Erythroblast (primary cell): ENCODE measurements at regions not wholly inside any gene's neighbourhood (a gene's known extent, or its start where the extent isn't known, plus 50 kb on each side); places are given as distances from the start of the nearest gene placed in this dataset.
"Not testable (repeated sequence)": the region's sequence is repeated elsewhere in the genome, so short reads cannot be mapped to it uniquely, and the experiment has no call there.

Source experiments
- DNase-seq, 2 experiments: peaks; one replicate each; lab custom pipeline; 2025; lab: John Stamatoyannopoulos, UW
- GATA1 ChIP-seq: IDR thresholded peaks from 2 replicates; pipeline ENCODE4 v1.6.1; 2011; ENCODE audit warnings: low read depth, mild to moderate bottlenecking, control low read depth, low read length, moderate library complexity
- POLR2A ChIP-seq: IDR thresholded peaks from 2 replicates; pipeline ENCODE4 v1.6.1; 2011; ENCODE audit warnings: mild to moderate bottlenecking, low read length

- no peak for TF ChIP-seq POLR2A
- TF ChIP-seq GATA1: no peak
- no peak for DNase-seq
These were observed 386.1 kb downstream of the SEC14L1 start for GRCh38 chr17:77526728-77527350.

- TF ChIP-seq GATA1: no peak
- no peak for TF ChIP-seq POLR2A
- DNase-seq: no peak
These were observed 386.6 kb downstream of the SEC14L1 start for GRCh38 chr17:77527409-77527808.

GRCh38 chr17:77527836-77528505, 387.2 kb downstream of the SEC14L1 start:
- TF ChIP-seq GATA1 (no peak), POLR2A (no peak)
- no peak for DNase-seq

- TF ChIP-seq POLR2A (no peak), GATA1 (no peak)
These were observed 388.0 kb downstream of the SEC14L1 start for GRCh38 chr17:77528516-77529327.

GRCh38 chr17:77529328-77529650, 388.5 kb downstream of the SEC14L1 start:
- no peak for TF ChIP-seq POLR2A
- no peak for TF ChIP-seq GATA1
- DNase-seq: no peak

More at GRCh38 chr17:77528516-77529327, 388.0 kb downstream of the SEC14L1 start:
- DNase-seq: no peak

GRCh38 chr17:77530591-77530990, 389.8 kb downstream of the SEC14L1 start:
- TF ChIP-seq POLR2A (no peak), GATA1 (no peak)
- DNase-seq: no peak

- TF ChIP-seq GATA1 (no peak), POLR2A (no peak)
These were observed 390.2 kb downstream of the SEC14L1 start for GRCh38 chr17:77531002-77531401.

GRCh38 chr17:77531641-77532040, 390.9 kb downstream of the SEC14L1 start:
- TF ChIP-seq GATA1 (no peak), POLR2A (no peak)
- DNase-seq: no peak

More at GRCh38 chr17:77531002-77531401, 390.2 kb downstream of the SEC14L1 start:
- no peak for DNase-seq

GRCh38 chr17:77533697-77534096, 392.9 kb downstream of the SEC14L1 start:
- DNase-seq: not testable (repeated sequence)

GRCh38 chr17:77534137-77534536, 393.4 kb downstream of the SEC14L1 start:
- no peak for DNase-seq
- TF ChIP-seq POLR2A: no peak
- TF ChIP-seq GATA1: no peak

- TF ChIP-seq GATA1 (no peak), POLR2A (no peak)
- DNase-seq: no peak
These were observed 394.7 kb downstream of the SEC14L1 start for GRCh38 chr17:77535435-77535834.

- DNase-seq: peak in 1 of 2 experiments; percentile 10
- TF ChIP-seq POLR2A (no peak), GATA1 (no peak)
These were observed 395.1 kb downstream of the SEC14L1 start for GRCh38 chr17:77535892-77536291.

GRCh38 chr17:77537566-77537965, 396.8 kb downstream of the SEC14L1 start:
- no peak for TF ChIP-seq GATA1
- no peak for TF ChIP-seq POLR2A
- DNase-seq: no peak

- no peak for DNase-seq
These were observed 399.8 kb downstream of the SEC14L1 start for GRCh38 chr17:77540531-77540930.

GRCh38 chr17:77540975-77541374, 400.2 kb downstream of the SEC14L1 start:
- no peak for DNase-seq
- TF ChIP-seq POLR2A (no peak), GATA1 (no peak)

More at GRCh38 chr17:77540531-77540930, 399.8 kb downstream of the SEC14L1 start:
- TF ChIP-seq GATA1 (no peak), POLR2A (no peak)
